ENCODE measurements at regions not wholly inside any gene's neighbourhood (a gene's known extent, or its start where the extent isn't known, plus 50 kb on each side); places are given as distances from the start of the nearest gene placed in this dataset.
"Not testable (repeated sequence)": the region's sequence is repeated elsewhere in the genome, so short reads cannot be mapped to it uniquely, and the experiment has no call there.

- no peak for DNase-seq
- Histone ChIP-seq H3K36me3 (no peaks in the 10 kb centered on the region), H3K27ac (no peak overlapping the region), H3K27me3 (no peaks in the 10 kb centered on the region), H3K4me3 (no peak overlapping the region), H3K9me3 (no peaks in the 10 kb centered on the region), H3K4me1 (ENCODE audit: insufficient read depth) (peaks cover 7% of the 10 kb centered on the region)
- WGBS, 3 donors, result 77 to 93% (median 87%) methylated on average over 3 of the region's 3 CpGs
- TF ChIP-seq, protein P1, sequence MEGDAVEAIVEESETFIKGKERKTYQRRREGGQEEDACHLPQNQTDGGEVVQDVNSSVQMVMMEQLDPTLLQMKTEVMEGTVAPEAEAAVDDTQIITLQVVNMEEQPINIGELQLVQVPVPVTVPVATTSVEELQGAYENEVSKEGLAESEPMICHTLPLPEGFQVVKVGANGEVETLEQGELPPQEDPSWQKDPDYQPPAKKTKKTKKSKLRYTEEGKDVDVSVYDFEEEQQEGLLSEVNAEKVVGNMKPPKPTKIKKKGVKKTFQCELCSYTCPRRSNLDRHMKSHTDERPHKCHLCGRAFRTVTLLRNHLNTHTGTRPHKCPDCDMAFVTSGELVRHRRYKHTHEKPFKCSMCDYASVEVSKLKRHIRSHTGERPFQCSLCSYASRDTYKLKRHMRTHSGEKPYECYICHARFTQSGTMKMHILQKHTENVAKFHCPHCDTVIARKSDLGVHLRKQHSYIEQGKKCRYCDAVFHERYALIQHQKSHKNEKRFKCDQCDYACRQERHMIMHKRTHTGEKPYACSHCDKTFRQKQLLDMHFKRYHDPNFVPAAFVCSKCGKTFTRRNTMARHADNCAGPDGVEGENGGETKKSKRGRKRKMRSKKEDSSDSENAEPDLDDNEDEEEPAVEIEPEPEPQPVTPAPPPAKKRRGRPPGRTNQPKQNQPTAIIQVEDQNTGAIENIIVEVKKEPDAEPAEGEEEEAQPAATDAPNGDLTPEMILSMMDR (IDR thresholded peaks at IDR 0.05), result no peak
- TF ChIP-seq EP300 (IDR thresholded peaks at IDR 0.05), result no peak
- no peak for TF ChIP-seq POLR2A (IDR thresholded peaks at IDR 0.05)
- intact Hi-C loops (cut with DNase I), result no loop called here
Measured at GRCh38 chr3:177335728-177336127, 138.4 kb upstream of the TBL1XR1 start.

DNA sequence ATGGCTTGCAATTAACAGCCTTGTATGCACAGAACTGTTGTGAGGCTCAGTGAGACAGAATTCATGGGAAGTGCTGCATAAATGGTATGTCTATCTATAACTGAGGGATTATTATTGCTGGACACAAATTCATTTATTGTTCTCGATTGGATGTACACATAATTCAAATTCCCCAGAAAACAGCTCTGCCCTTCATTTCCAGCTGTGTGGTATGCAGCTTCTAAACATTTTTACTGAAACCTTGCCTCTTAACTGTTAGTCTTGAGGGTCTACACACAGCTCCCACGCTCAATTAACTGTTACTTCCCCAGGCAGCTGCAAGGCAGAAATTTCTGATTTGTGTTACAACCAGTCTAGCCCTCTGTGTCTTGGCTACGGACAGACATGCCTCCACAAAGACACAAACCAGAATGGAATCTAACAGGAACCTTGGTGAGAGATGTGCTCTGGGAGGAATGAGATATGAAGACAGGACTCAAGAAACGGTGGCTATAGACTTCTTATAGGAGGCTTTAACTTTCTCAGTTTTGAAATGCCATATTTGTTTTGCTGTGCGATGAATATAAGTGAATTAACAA is 139.7 kb upstream of the TBL1XR1 start:
- no peak for DNase-seq
- WGBS, 3 donors, result 70 to 83% (median 81%) methylated on average over 5 of the region's 5 CpGs
- no peaks in the 10 kb centered on the region for H3K36me3 ChIP-seq
- H3K4me1 ChIP-seq (ENCODE audit: insufficient read depth), result peaks cover 5% of the 10 kb centered on the region
- no peak overlapping the region for H3K27ac ChIP-seq
- TF ChIP-seq, protein P1 (IDR thresholded peaks at IDR 0.05), result no peak
- no peak for TF ChIP-seq EP300 (IDR thresholded peaks at IDR 0.05)
- TF ChIP-seq POLR2A (IDR thresholded peaks at IDR 0.05), result no peak
- H3K9me3 ChIP-seq, result no peaks in the 10 kb centered on the region
- intact Hi-C loops (cut with DNase I), result no loop called here
- H3K27me3 ChIP-seq, result no peaks in the 10 kb centered on the region
- H3K4me3 ChIP-seq, result no peak overlapping the region

- no peaks in the 10 kb centered on the region for H3K36me3 ChIP-seq
- WGBS, 3 donors, result 87 to 96% (median 94%) methylated on average over 9 of the region's 9 CpGs
- TF ChIP-seq EP300 (IDR thresholded peaks at IDR 0.05) (no peak), POLR2A (IDR thresholded peaks at IDR 0.05) (no peak)
- TF ChIP-seq, protein P1 (IDR thresholded peaks at IDR 0.05), result no peak
- H3K4me1 ChIP-seq (ENCODE audit: insufficient read depth), result peaks cover 5% of the 10 kb centered on the region
- no peak overlapping the region for H3K27ac ChIP-seq
- H3K4me3 ChIP-seq, result no peak overlapping the region
- intact Hi-C loops (cut with DNase I), result no loop called here
- DNase-seq, result no peak
- H3K9me3 ChIP-seq, result no peaks in the 10 kb centered on the region
- H3K27me3 ChIP-seq, result no peaks in the 10 kb centered on the region
Measured at GRCh38 chr3:177337541-177338331, 140.5 kb upstream of the TBL1XR1 start.

- 86 to 90% (median 89%) methylated on average over 3 of the region's 3 CpGs for WGBS, 3 donors
- no peaks in the 10 kb centered on the region for H3K36me3 ChIP-seq
- H3K4me3 ChIP-seq, result no peak overlapping the region
- TF ChIP-seq, protein P1 (IDR thresholded peaks at IDR 0.05), result no peak
- TF ChIP-seq POLR2A (IDR thresholded peaks at IDR 0.05), result no peak
- TF ChIP-seq EP300 (IDR thresholded peaks at IDR 0.05), result no peak
- H3K9me3 ChIP-seq, result no peaks in the 10 kb centered on the region
- DNase-seq, result no peak
- H3K27ac ChIP-seq, result no peak overlapping the region
- intact Hi-C loops (cut with DNase I), result no loop called here
- peaks cover 4% of the 10 kb centered on the region for H3K4me1 ChIP-seq (ENCODE audit: insufficient read depth)
- H3K27me3 ChIP-seq, result no peaks in the 10 kb centered on the region
Measured at GRCh38 chr3:177338697-177339219, 141.5 kb upstream of the TBL1XR1 start.

GRCh38 chr3:177339220-177339703 is 142.0 kb upstream of the TBL1XR1 start:
- 68 to 86% (median 80%) methylated on average over 3 of the region's 3 CpGs for WGBS, 3 donors
- H3K27ac ChIP-seq; intact Hi-C loops (cut with DNase I); DNase-seq; H3K27me3 ChIP-seq; H3K4me1 ChIP-seq (ENCODE audit: insufficient read depth); H3K4me3 ChIP-seq; H3K36me3 ChIP-seq; H3K9me3 ChIP-seq: not testable (repeated sequence)

All from ovary (tissue), 7 donors.